PC-9 (cell line): ENCODE measurements at regions not wholly inside any gene's neighbourhood (a gene's known extent, or its start where the extent isn't known, plus 50 kb on each side); places are given as distances from the start of the nearest gene placed in this dataset.

Experiments used
- BruUV-seq: library from RNA; stranded (reverse); fragments of 400-500 nt; replicated peaks from 2 replicates; lab custom pipeline; 2021; lab: Mats Ljungman, UMichigan
- CTCF ChIA-PET: fragments of 300-600 bp; sonication (Branson Sonifier 250); formaldehyde crosslinking; loops from one replicate; lab custom pipeline; 2022; ENCODE audit warnings: antibody characterized with exemption; lab: Charles Lee
- POLR2A ChIA-PET: fragments of 300-600 bp; sonication (Branson Sonifier 250); formaldehyde crosslinking; loops from one replicate; lab custom pipeline; 2022; ENCODE audit warnings: antibody characterized with exemption; ENCODE audit not compliant: unreplicated experiment; lab: Charles Lee
- DNase-seq, 2 experiments: peaks; one replicate each; pipeline versions ENCODE4 v3.0.0 to v3.0.0-alpha.2; 2015 to 2022; ENCODE audit warnings: mixed read lengths in 1 of 2
- H2AFZ ChIP-seq: fragments of 200-600 bp; sonication (generic); 2 replicates; pipeline ENCODE4 v1.8.1; 2017; ENCODE audit warnings: antibody characterized with exemption
- H3F3A ChIP-seq: fragments of 200-600 bp; sonication (generic); 2 replicates; pipeline ENCODE4 v1.8.1; 2017; ENCODE audit warnings: antibody characterized with exemption, mild to moderate bottlenecking, low read depth; ENCODE audit not compliant: insufficient read depth
- H3K27ac ChIP-seq: fragments of 200-600 bp; sonication (generic); 2 replicates; pipeline ENCODE4 v1.6.1; 2016; ENCODE audit warnings: mixed run types
- H3K27me3 ChIP-seq: fragments of 200-600 bp; sonication (generic); 2 replicates; pipeline ENCODE4 v1.6.1; 2016; ENCODE audit warnings: low read depth, mixed run types; ENCODE audit not compliant: insufficient read depth
- H3K36me3 ChIP-seq: fragments of 200-600 bp; sonication (generic); 2 replicates; pipeline ENCODE4 v1.6.1; 2016; ENCODE audit warnings: low read depth, mixed run types
- H3K4me1 ChIP-seq: fragments of 200-600 bp; sonication (generic); replicated peaks from 2 replicates; pipeline ENCODE4 v1.6.1; 2016; ENCODE audit warnings: mixed run types; ENCODE audit not compliant: insufficient read depth
- H3K4me2 ChIP-seq: fragments of 200-600 bp; sonication (generic); 2 replicates; pipeline ENCODE4 v1.6.1; 2017; ENCODE audit warnings: mixed run types
- H3K4me3 ChIP-seq: fragments of 200-600 bp; sonication (generic); 2 replicates; pipeline ENCODE4 v1.6.1; 2016; ENCODE audit warnings: mixed run types
- H3K79me2 ChIP-seq: fragments of 200-600 bp; sonication (generic); 2 replicates; pipeline ENCODE4 v1.6.1; 2017; ENCODE audit warnings: low read depth, mixed run types
- H3K9me2 ChIP-seq: fragments of 200-600 bp; sonication (generic); 2 replicates; pipeline ENCODE4 v1.8.1; 2017; ENCODE audit warnings: mild to moderate bottlenecking; ENCODE audit not compliant: insufficient read depth
- H3K9me3 ChIP-seq: fragments of 200-600 bp; sonication (generic); 2 replicates; pipeline ENCODE4 v1.8.1; 2016; ENCODE audit warnings: low read depth; ENCODE audit not compliant: insufficient read depth
- H4K20me1 ChIP-seq: fragments of 200-600 bp; sonication (generic); 2 replicates; pipeline ENCODE4 v1.8.1; 2017; ENCODE audit not compliant: insufficient read depth
- EZH2 ChIP-seq: fragments of 200-600 bp; sonication (generic); IDR thresholded peaks from 2 replicates; pipeline ENCODE4 v1.8.0; 2017; ENCODE audit warnings: antibody characterized with exemption, low read depth
- intact Hi-C: fragments of 100-400 bp; cut with micrococcal nuclease; formaldehyde crosslinking; loops from one replicate; pipeline ENCODE4 v1.10.0; 2022; ENCODE audit not compliant: unreplicated experiment
- TF ChIP-seq, protein P1 (sequence below): fragments of 200-600 bp; sonication (generic); conservative IDR thresholded peaks from 2 replicates; pipeline ENCODE4 v1.6.1; 2017; ENCODE audit warnings: mixed run types, antibody characterized with exemption, mild to moderate bottlenecking, moderate library complexity

GRCh38 chr2:16494836-16495508 lies 170.7 kb downstream of the CYRIA start:
- H3K4me1 ChIP-seq, result no peaks in the 10 kb centered on the region
- H4K20me1 ChIP-seq, result no peaks in the 10 kb centered on the region
- POLR2A ChIA-PET, result no interaction called here
- no peaks in the 10 kb centered on the region for H3F3A ChIP-seq
- no peak overlapping the region for H3K27ac ChIP-seq
- no peaks in the 10 kb centered on the region for H3K36me3 ChIP-seq
- DNase-seq, result no peak
- no TSS peak for BruUV-seq
- H3K27me3 ChIP-seq, result peaks cover 3% of the 10 kb centered on the region
- CTCF ChIA-PET, result no interaction called here
- no peaks in the 10 kb centered on the region for H3K9me2 ChIP-seq
- no peak overlapping the region for H3K4me2 ChIP-seq
- no peak overlapping the region for H3K4me3 ChIP-seq
- TF ChIP-seq, protein P1, sequence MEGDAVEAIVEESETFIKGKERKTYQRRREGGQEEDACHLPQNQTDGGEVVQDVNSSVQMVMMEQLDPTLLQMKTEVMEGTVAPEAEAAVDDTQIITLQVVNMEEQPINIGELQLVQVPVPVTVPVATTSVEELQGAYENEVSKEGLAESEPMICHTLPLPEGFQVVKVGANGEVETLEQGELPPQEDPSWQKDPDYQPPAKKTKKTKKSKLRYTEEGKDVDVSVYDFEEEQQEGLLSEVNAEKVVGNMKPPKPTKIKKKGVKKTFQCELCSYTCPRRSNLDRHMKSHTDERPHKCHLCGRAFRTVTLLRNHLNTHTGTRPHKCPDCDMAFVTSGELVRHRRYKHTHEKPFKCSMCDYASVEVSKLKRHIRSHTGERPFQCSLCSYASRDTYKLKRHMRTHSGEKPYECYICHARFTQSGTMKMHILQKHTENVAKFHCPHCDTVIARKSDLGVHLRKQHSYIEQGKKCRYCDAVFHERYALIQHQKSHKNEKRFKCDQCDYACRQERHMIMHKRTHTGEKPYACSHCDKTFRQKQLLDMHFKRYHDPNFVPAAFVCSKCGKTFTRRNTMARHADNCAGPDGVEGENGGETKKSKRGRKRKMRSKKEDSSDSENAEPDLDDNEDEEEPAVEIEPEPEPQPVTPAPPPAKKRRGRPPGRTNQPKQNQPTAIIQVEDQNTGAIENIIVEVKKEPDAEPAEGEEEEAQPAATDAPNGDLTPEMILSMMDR, result no peak
- no peak for TF ChIP-seq EZH2
- intact Hi-C loops, result no loop called here
- H2AFZ ChIP-seq, result no peak overlapping the region
- H3K79me2 ChIP-seq, result no peaks in the 10 kb centered on the region
- H3K9me3 ChIP-seq, result no peaks in the 10 kb centered on the region

DNA sequence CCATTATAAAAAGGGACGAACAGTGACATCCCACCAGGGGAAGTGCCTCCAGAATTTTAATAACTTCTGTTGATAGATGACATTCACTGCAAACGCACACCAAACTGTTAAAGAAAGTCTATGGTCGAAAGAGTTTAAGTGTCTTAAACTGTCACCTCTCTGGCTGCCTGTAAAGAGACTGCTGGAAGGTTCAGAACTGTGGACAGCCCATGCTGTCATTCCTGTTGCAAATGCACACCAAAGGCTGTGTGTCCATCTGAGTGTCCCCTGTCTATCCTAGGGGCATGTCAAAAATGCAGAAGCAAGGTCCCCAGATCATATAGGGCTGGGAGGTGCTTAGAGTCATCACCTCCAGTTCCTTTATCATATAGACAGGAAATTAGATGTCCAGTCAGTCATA lies 171.8 kb downstream of the CYRIA start:
- BruUV-seq, result no TSS peak
- Histone ChIP-seq H3K36me3 (no peaks in the 10 kb centered on the region), H3K4me3 (no peak overlapping the region), H3K27me3 (peaks cover 9% of the 10 kb centered on the region; the same call in 1 of the 2 replicates), H3K4me1 (no peaks in the 10 kb centered on the region), H3K27ac (no peak overlapping the region), H3K79me2 (no peaks in the 10 kb centered on the region), H3K9me2 (no peaks in the 10 kb centered on the region), H2AFZ (no peak overlapping the region), H3K4me2 (no peak overlapping the region), H4K20me1 (no peaks in the 10 kb centered on the region), H3K9me3 (no peaks in the 10 kb centered on the region), H3F3A (no peaks in the 10 kb centered on the region)
- POLR2A ChIA-PET, result no interaction called here
- CTCF ChIA-PET, result no interaction called here
- intact Hi-C loops, result no loop called here
- no peak for DNase-seq
- TF ChIP-seq, protein P1, result no peak
- no peak for TF ChIP-seq EZH2

GRCh38 chr2:16487686-16488085 lies 177.9 kb downstream of the CYRIA start:
- Histone ChIP-seq H4K20me1 (no peaks in the 10 kb centered on the region), H3F3A (no peaks in the 10 kb centered on the region), H3K4me1 (no peaks in the 10 kb centered on the region), H3K9me2 (no peaks in the 10 kb centered on the region), H3K36me3 (no peaks in the 10 kb centered on the region), H3K4me3 (no peak overlapping the region), H3K27me3 (peaks cover 18% of the 10 kb centered on the region; the same call in 1 of the 2 replicates), H3K79me2 (no peaks in the 10 kb centered on the region), H3K9me3 (no peaks in the 10 kb centered on the region), H3K4me2 (no peak overlapping the region), H3K27ac (no peak overlapping the region), H2AFZ (no peak overlapping the region)
- intact Hi-C loops, result loop anchor here (1.0 to 10.0 kb wide), 2 partner anchors 553 to 850 kb away; no protein-coding TSS in a partner anchor
- POLR2A ChIA-PET, result no interaction called here
- TF ChIP-seq EZH2, result no peak
- TF ChIP-seq, protein P1, result peak; percentile 65
- no TSS peak for BruUV-seq
- peak in 1 of 2 experiments; percentile 43 for DNase-seq
- CTCF ChIA-PET, result no interaction called here
